ENCODE measurements at regions not wholly inside any gene's neighbourhood (a gene's known extent, or its start where the extent isn't known, plus 50 kb on each side); places are given as distances from the start of the nearest gene placed in this dataset.

DNA sequence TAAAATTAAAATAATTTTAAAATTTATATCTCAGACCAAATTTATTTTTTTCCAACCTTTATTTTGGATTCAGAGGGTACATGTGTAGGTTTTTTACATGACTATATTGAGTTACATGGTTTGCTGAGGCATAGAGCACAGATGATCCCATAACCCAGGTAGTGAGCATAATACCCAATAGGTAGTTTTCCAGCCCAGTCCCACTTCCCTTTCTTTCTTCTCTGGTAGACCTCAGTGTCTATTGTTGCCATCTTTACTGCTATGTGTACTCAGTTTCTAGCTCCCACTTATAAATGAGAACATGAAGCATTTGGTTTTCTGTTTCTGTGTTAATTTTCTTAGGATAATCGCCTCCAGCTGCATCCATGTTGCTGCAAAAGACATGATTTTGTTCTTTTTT is 338.1 kb downstream of the EFHB start:
- Histone ChIP-seq H3K4me3 (no peak overlapping the region), H3K27me3 (ENCODE audit: control insufficient read depth in 3 of 3, insufficient read depth in 3 of 3, low read length in 2 of 3) (no peaks in the 10 kb centered on the region), H3K9ac (ENCODE audit: insufficient read depth in 1 of 2, low read length in 2 of 2) (no peak overlapping the region), H3K27ac (ENCODE audit: low read depth in 1 of 2, low read length in 1 of 2) (no peak overlapping the region), H3K36me3 (ENCODE audit: control insufficient read depth in 4 of 4, insufficient read depth in 4 of 4, low read length in 4 of 4) (no peaks in the 10 kb centered on the region), H3K4me1 (ENCODE audit: control insufficient read depth in 5 of 5, insufficient read depth in 5 of 5, low read length in 5 of 5) (no peaks in the 10 kb centered on the region), H3K9me3 (ENCODE audit: control insufficient read depth in 4 of 4, insufficient read depth in 3 of 4, low read length in 3 of 4) (peaks cover 0 to 3% (median 0%) of the 10 kb centered on the region in 4 donors)
- WGBS, 2 donors, result 68 to 88% methylated on average over 1 of the region's 1 CpG
- TF ChIP-seq, protein P1, sequence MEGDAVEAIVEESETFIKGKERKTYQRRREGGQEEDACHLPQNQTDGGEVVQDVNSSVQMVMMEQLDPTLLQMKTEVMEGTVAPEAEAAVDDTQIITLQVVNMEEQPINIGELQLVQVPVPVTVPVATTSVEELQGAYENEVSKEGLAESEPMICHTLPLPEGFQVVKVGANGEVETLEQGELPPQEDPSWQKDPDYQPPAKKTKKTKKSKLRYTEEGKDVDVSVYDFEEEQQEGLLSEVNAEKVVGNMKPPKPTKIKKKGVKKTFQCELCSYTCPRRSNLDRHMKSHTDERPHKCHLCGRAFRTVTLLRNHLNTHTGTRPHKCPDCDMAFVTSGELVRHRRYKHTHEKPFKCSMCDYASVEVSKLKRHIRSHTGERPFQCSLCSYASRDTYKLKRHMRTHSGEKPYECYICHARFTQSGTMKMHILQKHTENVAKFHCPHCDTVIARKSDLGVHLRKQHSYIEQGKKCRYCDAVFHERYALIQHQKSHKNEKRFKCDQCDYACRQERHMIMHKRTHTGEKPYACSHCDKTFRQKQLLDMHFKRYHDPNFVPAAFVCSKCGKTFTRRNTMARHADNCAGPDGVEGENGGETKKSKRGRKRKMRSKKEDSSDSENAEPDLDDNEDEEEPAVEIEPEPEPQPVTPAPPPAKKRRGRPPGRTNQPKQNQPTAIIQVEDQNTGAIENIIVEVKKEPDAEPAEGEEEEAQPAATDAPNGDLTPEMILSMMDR (IDR thresholded peaks at IDR 0.05; ENCODE audit: control extremely low read depth, extremely low read depth), result no peak
- ATAC-seq (ENCODE audit: insufficient read depth, low FRiP score), result no peak
- no peak for DNase-seq

Measured in lung (tissue), 11 donors.